ENCODE measurements at regions not wholly inside any gene's neighbourhood (a gene's known extent, or its start where the extent isn't known, plus 50 kb on each side); places are given as distances from the start of the nearest gene placed in this dataset.
A peak's percentile ranks its signal among the peaks of the same experiment; 100 is the strongest.

DNA sequence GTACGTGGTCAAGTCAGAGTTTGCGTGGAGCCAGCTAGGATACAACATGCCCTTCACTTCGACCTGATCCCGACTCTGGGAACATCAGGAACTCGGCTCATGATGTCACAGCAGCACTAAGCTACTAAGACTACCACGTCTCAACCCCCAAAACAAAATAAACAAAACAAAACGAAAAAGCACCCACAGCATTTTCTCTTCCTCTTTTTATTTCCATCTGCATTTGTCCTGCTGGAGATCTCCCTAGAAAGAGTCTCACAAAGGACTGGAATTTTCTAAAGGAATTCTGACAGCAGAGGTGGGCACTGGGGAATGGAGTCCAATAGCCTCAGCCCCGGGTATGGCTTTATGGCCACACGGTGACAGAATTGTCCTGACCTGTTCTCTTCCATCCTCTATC lies 196.6 kb downstream of the SALL1 start:
- peak; percentile 24 for DNase-seq

DNA sequence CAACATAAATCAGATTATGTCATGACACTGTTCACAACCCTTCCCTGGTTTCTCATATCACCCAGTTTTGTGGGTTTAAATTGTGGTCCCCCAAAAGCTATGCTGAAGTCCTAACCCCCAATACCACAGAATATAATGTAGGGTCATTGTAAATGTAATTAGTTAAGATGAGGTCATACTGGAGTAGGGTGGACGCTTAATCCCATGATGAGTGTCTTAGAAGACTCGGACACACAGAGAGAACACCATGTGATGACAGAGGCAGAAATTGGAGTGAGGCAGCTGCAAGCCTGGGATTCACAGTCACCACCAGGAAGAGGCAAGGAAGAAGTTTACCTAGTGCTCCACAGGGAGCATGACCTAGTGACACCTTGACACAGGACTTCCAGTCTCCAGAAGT lies 197.8 kb downstream of the SALL1 start:
- DNase-seq: no peak

DNA sequence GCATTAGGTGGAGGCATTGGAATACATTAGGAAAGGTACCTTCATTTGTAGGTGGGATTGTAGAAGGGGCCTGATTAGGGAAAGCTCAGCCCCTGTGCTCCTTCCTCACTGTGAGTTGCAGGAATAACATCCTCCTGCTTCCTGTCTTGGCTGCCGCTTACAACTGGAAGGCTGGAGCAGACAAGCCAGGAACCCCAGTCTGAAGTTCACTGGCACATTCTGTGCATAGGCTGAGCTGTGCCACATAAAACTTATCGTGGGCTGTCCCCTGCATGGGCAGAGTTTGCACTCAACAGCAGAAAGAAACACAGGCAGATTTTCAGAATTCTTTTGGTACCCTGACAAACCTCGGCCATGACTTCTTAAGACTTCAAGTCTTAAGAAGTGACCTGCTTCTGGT lies 200.1 kb downstream of the SALL1 start:
- DNase-seq: no peak

DNA sequence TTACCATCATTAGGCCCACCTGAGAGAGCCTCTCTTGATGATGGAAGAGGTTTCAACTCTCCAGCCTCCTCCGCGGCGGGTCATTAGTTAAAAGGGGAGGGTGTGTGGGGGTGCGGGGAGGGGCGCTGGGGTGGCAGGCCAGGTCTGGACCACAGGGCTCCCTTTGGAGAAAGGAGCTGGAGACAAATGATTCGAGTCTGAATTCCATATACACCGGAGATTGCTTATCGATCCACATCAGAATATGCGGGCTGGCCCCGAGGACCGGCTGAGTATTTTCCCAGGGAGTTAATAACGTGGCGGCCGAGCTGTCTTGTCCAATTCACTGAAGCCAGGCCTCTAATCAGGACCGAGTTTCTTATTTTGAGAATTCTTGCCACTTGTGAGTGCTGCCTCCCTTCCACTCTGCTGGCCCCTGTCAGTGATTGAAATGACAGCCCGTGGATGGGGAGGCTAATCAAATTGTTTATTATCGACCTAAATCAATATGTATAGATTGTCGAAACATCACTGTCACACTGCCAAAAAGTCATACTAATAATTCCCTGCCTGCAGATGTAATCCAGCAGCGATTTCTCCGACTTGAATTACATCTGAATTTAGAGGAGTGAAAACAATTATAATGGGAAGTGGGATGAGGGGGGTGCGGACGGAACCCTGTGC lies 202.7 kb downstream of the SALL1 start:
- no peak for DNase-seq

DNA sequence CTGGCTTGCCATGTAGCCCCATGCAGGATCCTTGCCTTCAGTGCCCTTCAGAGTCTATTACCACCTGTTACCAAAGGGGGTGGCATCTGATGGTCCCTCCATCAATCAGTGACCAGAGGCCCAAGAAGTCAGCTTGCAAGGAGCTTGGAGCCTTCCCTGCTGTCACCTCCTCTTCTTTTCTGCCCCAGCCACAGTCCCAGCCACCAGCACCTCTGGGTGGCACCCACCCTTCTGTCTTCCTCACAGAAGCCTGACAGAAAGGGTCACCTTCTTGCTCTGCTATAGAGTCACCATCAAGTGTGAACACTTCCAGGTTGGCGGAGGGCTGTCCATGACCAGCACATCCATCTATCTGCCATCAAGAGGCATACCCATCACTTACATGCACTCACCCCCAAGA lies 203.2 kb downstream of the SALL1 start:
- no peak for DNase-seq

DNA sequence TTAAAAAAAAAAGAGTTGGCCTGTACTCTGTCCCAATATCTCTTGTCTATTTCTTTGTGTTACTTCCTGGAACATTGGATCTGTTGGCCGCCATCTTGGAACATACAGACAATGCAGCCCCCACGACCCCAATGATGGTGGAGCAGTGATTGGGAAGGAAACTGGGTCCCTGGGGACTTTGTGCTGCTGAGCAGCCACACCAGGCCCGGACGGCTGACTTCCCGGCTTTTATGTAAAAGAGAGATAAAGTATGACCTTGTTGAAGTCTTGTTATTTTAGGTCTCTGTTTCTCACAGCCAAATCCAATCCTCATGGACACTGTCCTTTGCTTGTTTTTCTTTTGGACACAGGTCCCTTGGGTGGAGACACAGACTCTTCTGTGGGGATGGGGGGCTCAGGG lies 204.5 kb downstream of the SALL1 start:
- DNase-seq: no peak

DNA sequence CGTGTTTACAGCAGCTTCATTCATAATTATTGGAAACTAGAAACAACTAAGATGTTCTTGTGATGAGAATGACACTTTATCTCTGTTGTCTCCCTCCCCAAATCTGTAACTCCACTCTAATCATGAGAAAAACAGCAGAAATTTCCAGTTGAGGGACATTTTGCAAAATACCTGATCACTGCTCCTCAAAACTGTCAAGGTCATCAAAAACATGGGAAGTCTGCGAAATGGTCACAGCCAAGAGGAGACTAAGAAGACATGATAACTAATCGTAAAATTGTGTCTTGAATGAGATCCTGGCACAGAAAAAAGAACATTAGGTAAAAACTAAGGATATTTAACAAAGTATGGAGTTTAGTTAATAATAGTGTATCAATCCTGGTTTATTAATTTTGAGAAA lies 204.2 kb downstream of the CYLD start:
- no peak for DNase-seq

DNA sequence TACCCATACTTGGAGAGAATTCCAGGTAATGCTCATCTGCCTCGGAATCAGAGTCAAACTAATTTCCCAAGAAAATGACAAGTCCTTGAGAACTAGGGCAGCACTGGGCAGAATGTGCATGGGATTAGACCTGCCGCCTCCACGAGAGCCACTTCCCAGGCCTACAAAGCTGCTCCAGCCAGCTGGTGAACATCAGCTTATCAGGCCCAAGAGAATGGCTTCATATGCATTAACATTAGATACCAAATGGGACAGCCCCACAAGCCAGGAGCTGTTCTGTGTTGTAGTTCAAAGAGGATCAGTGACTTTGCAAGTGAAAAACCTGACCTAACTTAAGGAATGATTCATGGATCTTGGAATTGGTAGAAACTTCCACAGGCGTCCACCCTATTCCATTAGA lies 203.3 kb downstream of the CYLD start:
- no peak for DNase-seq

DNA sequence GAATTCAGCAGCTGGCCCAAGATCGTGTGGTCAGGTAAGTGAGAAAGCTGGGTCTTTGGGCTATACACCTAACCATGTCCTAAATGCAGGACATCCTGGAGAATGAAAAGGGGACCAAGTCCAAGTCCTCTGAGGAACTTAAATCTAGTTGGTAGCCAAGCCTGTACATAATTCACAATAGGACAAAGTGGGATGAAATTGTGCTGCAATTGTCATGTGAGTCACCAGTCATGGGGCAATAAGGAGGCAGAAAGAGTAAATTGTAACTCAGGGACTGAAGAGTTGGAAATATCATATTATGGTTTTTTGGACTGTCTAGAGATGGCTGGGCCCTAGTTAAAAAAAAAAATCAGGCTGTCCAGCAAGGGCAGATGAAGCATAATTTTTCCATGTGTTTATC lies 202.6 kb downstream of the CYLD start:
- DNase-seq: peak; percentile 26

DNA sequence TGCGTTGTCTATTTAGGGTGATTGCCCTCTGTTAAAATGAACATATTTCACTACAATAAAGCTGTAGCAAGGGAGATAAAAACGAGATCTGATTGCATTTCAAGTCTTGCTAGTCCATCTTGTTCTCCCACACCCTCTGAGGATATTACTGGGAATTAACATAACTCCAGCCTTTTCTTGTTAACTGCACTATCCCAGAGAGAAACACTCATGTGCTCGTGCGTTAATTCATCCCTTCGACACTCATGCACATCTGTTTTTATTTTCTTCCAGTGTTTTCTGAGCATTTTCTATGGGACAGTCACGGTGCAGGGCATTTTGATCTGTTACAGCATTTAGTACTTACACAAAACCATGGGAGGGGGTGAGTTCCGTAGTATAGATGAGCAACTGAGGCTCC lies 202.1 kb downstream of the CYLD start:
- DNase-seq: no peak

DNA sequence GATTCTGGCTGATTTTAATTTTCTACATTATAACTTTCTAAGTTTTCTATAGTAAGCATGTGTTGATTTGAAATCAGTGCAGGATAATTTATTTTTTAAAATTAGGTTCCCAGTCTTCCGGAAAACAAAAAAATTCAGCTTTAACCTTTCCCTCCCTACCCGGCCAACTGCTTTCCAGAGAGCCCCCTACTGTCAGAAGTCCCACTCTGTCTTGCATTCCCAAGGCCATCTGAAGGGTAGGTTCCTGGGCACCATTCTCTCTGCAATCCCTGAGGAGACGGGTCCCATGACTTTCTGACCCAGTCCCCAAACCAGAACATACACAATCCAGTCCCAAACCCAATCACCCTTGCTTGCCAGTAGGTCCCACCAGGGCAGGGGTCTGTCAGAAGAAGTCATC lies 200.3 kb downstream of the CYLD start:
- DNase-seq: no peak

DNA sequence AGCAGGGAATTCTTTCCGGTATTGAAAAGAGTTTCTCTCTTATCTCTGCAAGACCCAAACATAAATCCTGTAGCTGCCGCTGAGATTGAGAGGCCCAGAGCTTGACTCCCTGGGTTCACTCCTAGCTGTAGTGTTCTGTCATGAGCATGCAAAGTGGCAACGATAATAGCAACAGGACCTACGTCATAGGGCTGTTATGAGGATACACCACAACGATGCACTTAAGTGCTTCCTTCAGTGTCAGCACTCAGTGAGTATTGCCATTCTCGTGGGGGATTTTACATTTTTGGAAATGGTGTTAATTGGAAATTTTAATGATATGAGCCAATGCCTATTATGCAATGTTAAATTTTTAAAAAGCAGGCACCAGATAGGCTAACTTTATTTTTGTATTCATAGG lies 199.8 kb downstream of the CYLD start:
- no peak for DNase-seq

DNA sequence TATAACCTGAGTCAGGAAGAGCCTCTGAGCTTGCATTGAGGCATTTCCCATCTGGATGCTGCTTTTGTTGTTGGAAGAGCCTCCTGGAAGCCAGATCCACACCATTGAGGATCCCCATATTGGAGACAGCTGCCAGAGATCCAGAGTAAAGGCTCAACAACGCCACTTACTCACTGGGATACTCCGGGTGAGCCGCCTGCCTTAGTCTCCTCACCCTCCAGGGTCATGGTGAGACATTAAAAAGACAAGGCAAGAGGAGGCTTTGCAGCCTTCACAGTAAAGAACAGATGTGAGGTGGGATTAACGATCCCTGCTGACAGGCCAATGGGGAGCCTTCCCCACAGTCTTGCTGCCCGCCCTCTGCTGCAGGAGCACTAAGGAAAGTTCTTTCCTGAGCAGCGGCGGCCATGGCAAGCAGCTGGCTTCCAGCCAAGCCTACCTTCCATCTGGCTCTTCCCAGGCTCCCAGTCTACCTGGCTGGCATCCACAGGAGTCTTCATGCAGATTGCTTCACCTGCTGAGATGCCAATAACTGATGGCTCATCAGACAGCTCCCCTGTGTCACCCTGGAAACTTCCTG lies 198.5 kb downstream of the CYLD start:
- DNase-seq: no peak

DNA sequence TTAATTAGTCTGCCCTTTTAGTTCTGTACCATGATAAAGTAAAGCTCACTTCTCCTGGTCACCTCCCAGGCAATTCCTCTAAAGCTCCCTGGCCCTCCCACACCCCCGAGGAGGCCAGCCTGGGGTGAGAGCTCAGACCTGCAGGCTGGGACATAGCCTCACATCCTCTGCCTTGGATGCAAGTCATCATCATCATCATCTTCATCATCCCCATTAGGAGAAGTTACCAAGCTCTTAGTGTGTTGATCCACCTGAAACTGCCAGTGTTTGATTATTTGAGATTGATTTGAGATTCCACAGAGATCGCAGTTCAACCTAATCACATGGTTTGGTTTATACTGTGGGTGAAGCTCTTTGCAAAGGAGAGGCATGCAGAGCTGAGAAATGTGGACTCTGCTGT lies 197.5 kb downstream of the CYLD start:
- DNase-seq: no peak

DNA sequence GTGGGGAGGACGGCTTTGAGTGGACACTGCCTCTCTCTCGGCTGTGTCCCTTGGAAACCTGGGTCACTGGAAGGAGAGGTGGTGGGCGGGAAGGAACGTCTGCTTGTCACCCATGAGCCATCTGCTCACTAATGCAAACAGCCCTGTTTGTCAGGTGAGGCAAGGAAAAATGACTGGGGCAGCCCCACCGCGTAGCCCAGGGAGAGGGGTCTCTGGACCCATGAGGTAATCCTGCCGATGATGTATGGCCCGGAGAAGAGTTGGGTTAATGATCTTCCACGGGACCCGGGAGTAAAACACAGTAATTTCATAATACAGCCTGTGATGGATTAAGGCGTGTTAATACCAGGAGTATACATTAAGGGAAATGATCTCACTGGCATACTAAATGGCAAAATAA lies 197.0 kb downstream of the CYLD start:
- no peak for DNase-seq

DNA sequence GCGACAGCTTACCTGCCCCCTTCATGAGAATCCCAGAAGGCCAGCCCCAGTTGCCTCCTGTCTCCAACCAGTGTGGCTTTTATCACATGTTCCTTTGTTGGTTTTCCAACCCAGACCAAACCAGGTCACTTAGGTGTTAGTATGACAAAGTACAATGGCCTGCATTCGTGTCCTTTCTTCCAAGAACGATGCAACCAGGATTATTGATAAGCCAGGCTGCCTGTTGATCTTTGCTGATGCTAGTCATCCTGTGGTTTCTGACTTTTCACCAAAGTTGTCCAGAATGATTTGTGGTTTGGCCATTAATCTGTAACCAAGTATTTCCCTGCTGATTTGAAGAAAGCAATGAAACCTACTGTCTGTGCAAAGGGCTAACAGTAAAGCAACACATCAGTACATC lies 191.4 kb downstream of the CYLD start:
- peak; percentile 19 for DNase-seq

DNA sequence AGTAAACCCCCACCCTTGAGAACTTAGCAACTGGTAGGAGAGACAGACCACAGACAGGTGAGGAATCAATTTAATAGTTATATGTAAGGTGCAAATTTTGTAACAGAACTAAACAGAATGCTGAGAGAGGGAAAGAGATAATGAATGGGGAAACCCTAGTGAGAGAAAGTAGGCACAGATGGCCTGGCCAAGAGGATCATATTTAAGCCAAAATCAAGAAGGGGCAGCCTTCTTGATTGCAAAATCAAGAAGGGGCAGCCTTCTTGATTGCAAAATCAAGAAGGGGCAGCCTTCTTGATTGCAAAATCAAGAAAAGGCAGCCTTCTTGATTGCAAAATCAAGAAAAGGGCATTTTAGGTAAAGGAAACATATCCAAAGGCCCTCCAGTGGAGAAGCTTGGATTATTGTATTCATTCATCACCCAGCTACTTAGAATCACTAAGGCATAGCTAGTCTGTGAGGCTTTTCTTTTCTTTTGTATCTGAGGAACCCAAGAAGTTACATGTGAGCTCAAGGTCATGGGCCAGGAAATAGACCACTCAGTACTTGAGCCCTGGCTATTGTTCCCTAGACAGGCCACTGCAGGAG lies 190.6 kb downstream of the CYLD start:
- peak; percentile 76 for DNase-seq

DNA sequence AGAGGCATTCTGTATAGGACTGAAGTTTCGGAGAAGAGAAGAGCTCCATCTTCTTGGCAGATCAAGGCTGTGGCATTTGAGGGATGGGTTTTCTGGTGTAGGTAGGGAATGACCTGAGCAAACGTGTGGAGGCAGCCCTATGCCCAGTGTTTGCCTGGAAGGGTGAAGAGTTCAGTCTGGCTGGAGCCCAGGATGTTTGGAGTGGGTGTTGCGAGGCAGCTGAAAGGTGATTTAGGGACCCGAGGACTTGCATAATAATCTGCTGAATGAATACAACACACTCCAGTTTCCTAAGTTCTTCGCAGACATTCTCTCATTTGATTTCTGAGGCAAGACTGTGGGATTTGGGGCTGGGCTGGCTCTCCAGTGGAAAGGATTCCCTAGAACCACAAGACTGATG lies 186.2 kb downstream of the CYLD start:
- no peak for DNase-seq

DNA sequence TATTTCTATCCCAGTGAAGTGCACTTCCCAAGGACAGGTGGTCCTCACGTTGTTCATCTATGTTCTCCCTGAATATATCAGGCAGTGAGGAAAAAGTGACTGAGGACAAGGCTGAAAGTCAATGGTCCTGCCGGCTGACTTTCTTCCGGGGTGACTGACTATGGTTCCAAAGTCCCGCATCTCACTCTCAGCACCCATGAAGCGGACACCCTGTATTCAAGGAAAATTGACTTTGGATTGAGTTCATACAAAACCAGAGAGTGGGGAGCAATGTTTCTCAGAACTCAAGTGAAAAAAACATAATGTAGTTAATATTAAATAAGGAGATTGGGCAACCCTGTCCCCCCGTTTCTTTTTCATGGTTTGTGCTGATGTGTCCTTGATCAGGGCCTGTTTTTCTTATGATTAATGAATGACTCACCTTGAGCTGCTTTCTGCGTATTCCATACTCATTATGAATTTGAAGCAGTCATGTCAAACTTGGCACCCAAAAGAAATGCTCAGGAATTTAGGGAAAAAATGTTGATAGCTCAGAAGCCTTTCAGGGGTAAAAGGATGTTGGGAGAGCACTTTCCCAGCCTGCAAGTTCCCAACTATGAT lies 184.0 kb downstream of the CYLD start:
- no peak for DNase-seq

DNA sequence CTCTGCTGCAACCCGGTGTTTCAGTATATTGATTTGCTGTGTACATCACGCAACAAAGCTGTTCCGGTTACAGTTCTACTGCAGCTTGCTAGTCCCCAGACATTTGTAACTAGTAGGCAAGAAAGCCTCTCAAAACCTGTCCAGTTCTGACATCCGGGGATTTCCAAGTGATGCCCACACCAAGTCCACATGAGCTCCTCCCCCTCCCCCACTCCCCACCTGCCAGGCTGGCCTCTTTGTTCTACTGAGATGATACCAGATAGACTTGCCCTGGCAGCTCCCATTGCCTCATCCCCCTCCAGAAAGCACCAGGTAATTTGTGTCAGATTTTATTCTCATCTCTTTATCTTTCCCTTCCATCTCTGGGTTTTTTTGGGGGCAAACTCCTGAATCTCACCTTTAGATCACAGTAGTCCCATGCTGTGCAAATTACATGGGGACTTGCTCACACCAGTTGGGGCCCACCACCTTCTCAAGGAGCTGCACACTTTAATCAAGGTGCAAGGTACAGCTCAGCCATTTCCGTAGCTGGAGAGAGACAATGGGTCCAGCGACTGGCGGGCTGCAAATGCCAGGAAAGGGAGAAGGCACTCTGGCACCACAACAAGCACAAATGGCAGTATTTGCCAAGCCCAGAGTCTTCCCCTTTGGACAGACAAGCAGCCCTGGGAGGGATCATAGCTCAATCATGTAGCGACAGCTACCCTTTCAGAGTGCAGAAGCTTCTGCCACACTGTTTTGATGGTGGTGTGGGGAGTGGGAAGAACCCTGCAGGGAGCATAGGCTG lies 183.1 kb downstream of the CYLD start:
- no peak for DNase-seq

DNA sequence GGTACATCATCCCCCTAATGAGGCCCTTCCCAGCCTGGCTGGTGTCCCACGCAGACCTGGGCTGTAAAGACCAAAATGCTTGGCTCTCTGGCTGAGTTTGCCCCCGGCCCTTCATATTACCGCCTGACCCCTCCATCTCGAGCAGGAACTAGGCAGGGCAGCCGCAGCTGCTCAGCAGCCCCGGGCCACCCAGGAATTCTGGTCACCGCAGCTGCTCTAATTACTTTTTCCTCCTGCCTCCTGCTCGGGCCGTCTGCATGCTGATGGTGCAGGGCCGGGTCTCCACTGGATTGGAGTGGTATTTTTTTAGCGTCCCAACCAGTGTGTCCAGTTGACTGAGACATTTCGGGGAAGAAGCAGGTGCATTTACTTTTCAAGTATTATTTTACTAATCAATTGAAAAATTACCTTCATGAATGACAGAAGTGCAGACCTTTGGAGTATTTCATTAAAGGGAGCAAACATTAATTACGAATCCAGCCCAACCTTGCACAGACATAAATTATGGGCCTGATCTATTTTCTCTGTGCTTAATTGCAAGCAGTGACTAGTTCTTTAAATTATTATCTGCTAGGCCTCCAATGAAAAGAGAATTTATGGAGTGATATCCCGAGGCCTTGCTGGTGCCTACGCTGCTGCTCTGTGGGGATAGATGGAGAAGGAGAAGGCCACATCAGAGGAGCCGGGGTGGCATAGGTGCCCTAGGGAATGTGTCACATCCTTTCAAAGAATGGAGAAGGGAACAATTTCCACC lies 176.2 kb downstream of the CYLD start:
- no peak for DNase-seq

DNA sequence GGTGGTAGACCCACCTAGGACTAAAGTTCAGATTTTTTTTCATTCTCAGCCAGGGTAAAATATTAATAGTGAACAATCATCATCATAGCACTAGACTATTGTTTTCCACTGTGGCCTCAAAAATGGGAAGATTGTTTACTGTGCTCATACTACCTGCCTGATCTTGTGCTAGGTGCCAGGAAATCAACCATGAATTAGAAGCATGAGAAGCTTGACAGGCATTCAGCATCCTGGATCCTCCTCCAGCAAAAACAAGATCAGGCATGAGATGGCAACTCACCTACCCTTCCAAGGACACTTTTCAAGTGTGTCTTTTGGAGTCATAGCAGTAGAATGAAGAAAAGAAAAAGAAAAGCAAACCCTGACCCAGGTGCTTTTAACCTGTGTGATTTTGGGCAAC lies 174.2 kb downstream of the CYLD start:
- no peak for DNase-seq

DNA sequence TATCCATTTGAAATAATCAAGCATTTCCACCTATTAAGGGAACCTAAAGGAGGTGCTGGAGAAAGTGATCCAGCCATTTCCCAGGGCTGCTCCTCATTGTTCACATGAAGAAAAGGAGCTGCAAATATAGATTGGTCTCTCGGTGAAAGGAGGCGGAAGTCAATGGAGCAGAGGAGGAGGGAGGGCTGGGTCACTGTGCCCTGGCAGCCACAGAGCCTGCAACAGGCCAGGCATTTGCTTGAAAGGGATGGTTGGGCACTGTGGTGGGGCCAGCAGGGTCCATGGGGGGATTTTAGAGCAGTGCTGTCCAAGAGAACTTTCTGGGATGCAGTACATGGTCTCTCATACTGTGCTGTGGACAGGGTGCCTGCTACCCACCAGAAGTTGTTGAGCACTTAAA lies 173.2 kb downstream of the CYLD start:
- no peak for DNase-seq
